ENCODE measurements at regions not wholly inside any gene's neighbourhood (a gene's known extent, or its start where the extent isn't known, plus 50 kb on each side); places are given as distances from the start of the nearest gene placed in this dataset.

- intact Hi-C loops (cut with DNase I, micrococcal nuclease) = no loop called here
- Histone ChIP-seq H3K36me3 (ENCODE audit: low read depth) (no peaks in the 10 kb centered on the region), H3K4me1 (ENCODE audit: low read depth) (no peaks in the 10 kb centered on the region), H3K4me3 (no peak overlapping the region), H3K9me3 (no peaks in the 10 kb centered on the region)
- no peak for TF ChIP-seq CTCF (IDR thresholded peaks at IDR 0.05)
- peak; percentile 25 for ATAC-seq
- DNase-seq = no peak
Measured at GRCh38 chr14:75370416-75371205, 57.2 kb upstream of the JDP2 start.

GRCh38 chr14:75371297-75371696, 56.5 kb upstream of the JDP2 start:
- DNase-seq (no peak), ATAC-seq (no peak)
- no peaks in the 10 kb centered on the region for H3K4me1 ChIP-seq (ENCODE audit: low read depth)
- intact Hi-C loops (cut with DNase I, micrococcal nuclease) = no loop called here
- no peak for TF ChIP-seq CTCF (IDR thresholded peaks at IDR 0.05)
- H3K36me3 ChIP-seq (ENCODE audit: low read depth) = no peaks in the 10 kb centered on the region
- no peaks in the 10 kb centered on the region for H3K9me3 ChIP-seq
- no peak overlapping the region for H3K4me3 ChIP-seq

- intact Hi-C loops (cut with DNase I, micrococcal nuclease) = no loop called here
- no peak for ATAC-seq
Measured at GRCh38 chr14:75372260-75372659, 55.6 kb upstream of the JDP2 start.

DNA sequence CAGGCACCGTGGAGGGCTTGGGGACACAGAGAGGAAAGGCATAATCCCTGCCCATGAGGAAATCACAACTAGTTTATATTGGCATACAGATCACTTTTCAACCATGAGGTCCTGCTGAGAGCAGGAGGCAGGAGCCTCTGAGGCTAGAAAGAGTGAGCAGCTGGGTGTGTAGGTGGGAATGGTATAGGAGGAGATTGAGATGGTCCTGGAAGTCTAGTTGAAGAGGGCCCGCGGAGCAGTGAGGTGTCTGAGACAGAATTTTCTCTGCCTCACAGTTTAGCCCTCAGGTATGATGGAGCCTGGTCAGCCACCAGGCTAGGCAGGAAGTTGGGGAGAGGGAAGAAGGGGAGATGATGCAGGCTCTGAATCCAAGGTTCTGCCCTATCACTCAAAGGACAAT, 54.7 kb upstream of the JDP2 start:
- TF ChIP-seq CTCF (IDR thresholded peaks at IDR 0.05) = no peak
- no peaks in the 10 kb centered on the region for H3K4me1 ChIP-seq (ENCODE audit: low read depth)
- H3K9me3 ChIP-seq = no peaks in the 10 kb centered on the region
- no peaks in the 10 kb centered on the region for H3K36me3 ChIP-seq (ENCODE audit: low read depth)
- DNase-seq = no peak
- no peak overlapping the region for H3K4me3 ChIP-seq
- intact Hi-C loops (cut with DNase I, micrococcal nuclease) = no loop called here
- no peak for ATAC-seq

More at GRCh38 chr14:75372260-75372659, 55.6 kb upstream of the JDP2 start:
- H3K4me1 ChIP-seq (ENCODE audit: low read depth) = no peaks in the 10 kb centered on the region
- H3K36me3 ChIP-seq (ENCODE audit: low read depth) = no peaks in the 10 kb centered on the region
- H3K4me3 ChIP-seq = no peak overlapping the region
- no peak for TF ChIP-seq CTCF (IDR thresholded peaks at IDR 0.05)
- no peak for DNase-seq
- no peaks in the 10 kb centered on the region for H3K9me3 ChIP-seq

GRCh38 chr14:75373616-75374015, 54.2 kb upstream of the JDP2 start:
- no peaks in the 10 kb centered on the region for H3K9me3 ChIP-seq
- DNase-seq (no peak), ATAC-seq (no peak)
- intact Hi-C loops (cut with DNase I, micrococcal nuclease) = no loop called here
- no peak overlapping the region for H3K4me3 ChIP-seq
- H3K36me3 ChIP-seq (ENCODE audit: low read depth) = no peaks in the 10 kb centered on the region
- no peak for TF ChIP-seq CTCF (IDR thresholded peaks at IDR 0.05)
- H3K4me1 ChIP-seq (ENCODE audit: low read depth) = no peaks in the 10 kb centered on the region
